ENCODE measurements at regions not wholly inside any gene's neighbourhood (a gene's known extent, or its start where the extent isn't known, plus 50 kb on each side); places are given as distances from the start of the nearest gene placed in this dataset.

DNA sequence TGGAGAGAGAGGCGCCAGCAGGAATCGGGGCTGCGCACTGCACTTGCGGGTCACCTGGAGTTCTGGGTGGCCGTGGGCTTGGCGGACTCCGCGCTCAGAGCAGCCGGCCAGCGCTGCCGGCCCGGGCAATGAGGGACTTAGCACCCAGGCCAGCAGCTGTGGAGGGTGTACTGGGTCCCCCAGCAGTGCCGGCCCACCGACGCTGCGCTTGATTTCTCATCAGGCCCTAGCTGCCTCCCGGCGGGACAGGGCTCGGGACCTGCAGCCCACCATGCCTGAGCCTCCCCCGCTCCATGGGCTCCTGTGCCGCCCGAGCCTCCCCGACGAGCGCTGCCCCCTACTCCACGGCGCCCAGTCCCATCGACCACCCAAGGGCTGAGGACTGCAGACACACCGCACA lies 325.6 kb downstream of the ACTL7B start:
- no peak for DNase-seq (ENCODE audit: low read depth)
- no peak overlapping the region for H3K4me3 ChIP-seq (ENCODE audit: low read depth, low read length)
- TF ChIP-seq, protein P1, sequence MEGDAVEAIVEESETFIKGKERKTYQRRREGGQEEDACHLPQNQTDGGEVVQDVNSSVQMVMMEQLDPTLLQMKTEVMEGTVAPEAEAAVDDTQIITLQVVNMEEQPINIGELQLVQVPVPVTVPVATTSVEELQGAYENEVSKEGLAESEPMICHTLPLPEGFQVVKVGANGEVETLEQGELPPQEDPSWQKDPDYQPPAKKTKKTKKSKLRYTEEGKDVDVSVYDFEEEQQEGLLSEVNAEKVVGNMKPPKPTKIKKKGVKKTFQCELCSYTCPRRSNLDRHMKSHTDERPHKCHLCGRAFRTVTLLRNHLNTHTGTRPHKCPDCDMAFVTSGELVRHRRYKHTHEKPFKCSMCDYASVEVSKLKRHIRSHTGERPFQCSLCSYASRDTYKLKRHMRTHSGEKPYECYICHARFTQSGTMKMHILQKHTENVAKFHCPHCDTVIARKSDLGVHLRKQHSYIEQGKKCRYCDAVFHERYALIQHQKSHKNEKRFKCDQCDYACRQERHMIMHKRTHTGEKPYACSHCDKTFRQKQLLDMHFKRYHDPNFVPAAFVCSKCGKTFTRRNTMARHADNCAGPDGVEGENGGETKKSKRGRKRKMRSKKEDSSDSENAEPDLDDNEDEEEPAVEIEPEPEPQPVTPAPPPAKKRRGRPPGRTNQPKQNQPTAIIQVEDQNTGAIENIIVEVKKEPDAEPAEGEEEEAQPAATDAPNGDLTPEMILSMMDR (IDR thresholded peaks at IDR 0.05; ENCODE audit: insufficient read depth, low read depth, low read length, missing control alignments), result no peak

DNA sequence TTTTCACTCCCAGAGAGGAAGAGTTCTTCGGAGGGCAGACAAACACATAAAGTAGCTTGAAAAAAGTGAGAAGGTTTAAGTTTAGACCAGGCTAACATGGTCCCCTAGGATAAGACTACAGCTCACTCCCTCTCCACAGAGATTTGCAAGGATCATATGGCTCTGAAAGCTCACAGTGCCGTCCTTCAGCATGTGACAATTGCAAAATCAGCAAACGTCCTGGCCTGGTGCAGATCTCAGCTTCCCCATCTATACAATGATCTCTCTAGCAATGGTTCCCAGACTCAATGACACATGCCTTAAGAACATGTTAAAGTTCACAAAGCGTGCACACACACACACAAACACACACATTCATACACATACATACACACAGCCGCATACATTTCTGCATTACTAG lies 327.6 kb downstream of the ACTL7B start:
- no peak overlapping the region for H3K4me3 ChIP-seq (ENCODE audit: low read depth, low read length)
- TF ChIP-seq, protein P1 (IDR thresholded peaks at IDR 0.05; ENCODE audit: insufficient read depth, low read depth, low read length, missing control alignments), result no peak
- DNase-seq (ENCODE audit: low read depth), result no peak

DNA sequence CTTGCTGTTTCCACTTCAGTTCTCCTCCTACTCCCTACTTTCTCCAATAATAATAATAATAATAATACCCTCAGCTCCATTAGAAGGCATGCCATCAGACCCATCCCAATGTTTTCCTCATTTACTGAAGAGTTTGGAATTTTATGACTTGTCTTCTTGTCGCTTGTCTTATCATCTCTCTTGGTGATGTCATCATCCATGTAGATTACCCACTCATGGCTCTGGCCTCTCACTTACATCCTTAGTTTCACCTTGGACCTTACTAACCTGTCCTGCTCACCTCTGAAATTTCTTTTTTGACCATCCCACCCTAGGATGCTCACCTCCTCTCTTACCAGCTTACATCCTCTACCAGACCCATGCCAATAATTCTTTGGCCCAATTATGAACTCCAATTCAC lies 329.3 kb downstream of the ACTL7B start:
- no peak overlapping the region for H3K4me3 ChIP-seq (ENCODE audit: low read depth, low read length)
- DNase-seq (ENCODE audit: low read depth), result no peak
- TF ChIP-seq, protein P1 (IDR thresholded peaks at IDR 0.05; ENCODE audit: insufficient read depth, low read depth, low read length, missing control alignments), result no peak

- no peak overlapping the region for H3K4me3 ChIP-seq (ENCODE audit: low read depth, low read length)
- DNase-seq (ENCODE audit: low read depth), result no peak
- TF ChIP-seq, protein P1 (IDR thresholded peaks at IDR 0.05; ENCODE audit: insufficient read depth, low read depth, low read length, missing control alignments), result no peak
Observed at GRCh38 chr9:108525186-108525585, 330.6 kb downstream of the ACTL7B start.

DNA sequence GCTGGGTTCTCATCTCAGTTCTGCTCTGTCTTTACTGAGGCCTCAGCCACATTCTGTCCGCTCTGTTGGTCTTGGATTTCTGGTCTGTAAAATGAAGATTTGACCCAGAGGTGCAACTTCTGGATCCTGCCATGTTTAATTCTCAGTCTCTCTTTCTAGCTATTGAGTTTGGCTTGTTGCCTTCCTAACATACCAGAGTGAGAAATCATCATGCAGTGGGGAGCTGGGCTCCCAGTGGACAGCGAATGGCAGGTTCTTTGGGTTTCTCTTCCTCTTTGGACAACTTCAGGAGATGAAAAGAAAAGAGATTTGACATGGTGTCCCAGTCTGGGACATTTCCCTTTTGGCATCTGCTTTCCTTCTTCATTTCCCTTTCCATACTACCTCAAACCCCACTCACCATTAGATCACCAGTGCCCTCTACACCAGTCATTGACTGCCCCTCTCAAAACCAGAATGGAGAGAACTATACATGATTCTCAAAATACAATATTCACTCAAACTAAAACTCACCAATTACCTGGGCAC lies 334.7 kb downstream of the ACTL7B start:
- no peak overlapping the region for H3K4me3 ChIP-seq (ENCODE audit: low read depth, low read length)
- TF ChIP-seq, protein P1 (IDR thresholded peaks at IDR 0.05; ENCODE audit: insufficient read depth, low read depth, low read length, missing control alignments), result no peak
- DNase-seq (ENCODE audit: low read depth), result no peak

DNA sequence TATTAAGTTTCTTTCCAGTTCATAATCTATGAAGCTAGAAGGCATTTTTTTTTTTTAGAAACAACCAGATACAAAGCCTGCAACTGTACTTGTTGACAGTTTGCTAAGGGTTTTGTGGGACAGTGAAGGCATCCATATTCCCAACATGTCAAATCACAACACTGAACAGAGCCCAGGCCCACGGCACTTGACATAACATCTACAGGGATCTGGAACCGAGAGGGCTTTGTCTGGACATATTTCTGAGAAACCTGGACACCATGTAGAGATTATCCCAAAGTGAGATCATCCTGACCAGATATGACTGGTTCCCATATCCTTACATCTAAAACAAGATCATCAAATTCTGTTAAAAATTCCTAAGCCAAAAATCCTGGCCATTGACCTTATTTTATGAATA lies 336.3 kb downstream of the ACTL7B start:
- TF ChIP-seq, protein P1 (IDR thresholded peaks at IDR 0.05; ENCODE audit: insufficient read depth, low read depth, low read length, missing control alignments), result no peak
- DNase-seq (ENCODE audit: low read depth), result no peak
- no peak overlapping the region for H3K4me3 ChIP-seq (ENCODE audit: low read depth, low read length)

DNA sequence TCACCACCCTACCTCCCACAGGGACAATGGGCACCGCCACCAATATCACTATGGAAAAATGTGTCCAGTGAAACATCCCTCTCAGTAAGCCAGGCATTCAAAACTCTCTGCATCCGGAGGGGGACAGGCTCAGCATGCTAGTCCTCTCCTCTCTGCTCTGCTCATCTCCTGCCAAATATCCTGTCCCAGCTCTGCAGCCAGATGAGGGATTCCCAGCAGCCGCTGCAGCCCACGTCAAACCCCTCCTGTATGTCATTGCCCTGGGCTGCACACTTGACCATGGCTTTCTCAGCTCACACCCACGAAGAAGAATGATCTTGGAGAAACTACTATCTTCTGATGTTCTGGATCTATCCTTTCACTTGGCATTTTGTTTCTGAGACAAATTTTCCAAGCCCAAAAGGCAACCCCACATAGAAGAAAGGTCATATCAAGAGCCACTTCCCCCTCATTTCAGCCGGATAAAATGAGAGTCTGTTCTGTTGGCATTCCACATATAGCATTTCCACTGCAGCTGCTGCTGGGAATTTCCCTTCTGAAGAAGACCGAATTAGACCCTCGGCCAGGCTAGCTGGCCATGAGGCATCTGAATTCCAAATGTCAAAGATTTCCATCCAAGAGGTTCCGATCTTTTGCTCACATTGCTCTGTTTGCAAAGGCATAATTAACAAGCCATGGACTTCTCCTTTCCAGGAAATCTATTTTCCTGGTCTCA lies 338.0 kb downstream of the ACTL7B start:
- DNase-seq (ENCODE audit: low read depth), result no peak
- H3K4me3 ChIP-seq (ENCODE audit: low read depth, low read length), result no peak overlapping the region
- TF ChIP-seq, protein P1 (IDR thresholded peaks at IDR 0.05; ENCODE audit: insufficient read depth, low read depth, low read length, missing control alignments), result no peak
